HEK293 (cell line): ENCODE measurements at regions not wholly inside any gene's neighbourhood (a gene's known extent, or its start where the extent isn't known, plus 50 kb on each side); places are given as distances from the start of the nearest gene placed in this dataset.

Experiments
- CTCF ChIA-PET: fragments of 350-600 bp; formaldehyde crosslinking; extraction: SDS; loops from one replicate; lab custom pipeline; 2021; ENCODE audit warnings: antibody characterized with exemption; lab: Yijun Ruan, JAX
- POLR2A ChIA-PET: fragments of 300-600 bp; formaldehyde crosslinking; extraction: SDS; loops from one replicate; lab custom pipeline; 2020; ENCODE audit warnings: antibody characterized with exemption, inconsistent platforms; lab: Yijun Ruan, JAX
- H3K27ac ChIP-seq: fragments of 200-500 bp; sonication (Bioruptor generic); 2 replicates; pipeline ENCODE4 v1.5.1; 2014; ENCODE audit warnings: low read depth, low read length, control low read depth, inconsistent platforms; ENCODE audit errors: extremely low read depth
- H3K36me3 ChIP-seq, 2 experiments: fragments of 200-500 bp in 1 of 2; sonication (Bioruptor generic) in 1 of 2; 1 replicate in 1 of 2; 2 replicates in 1 of 2; pipeline ENCODE4 v1.5.1; 2014 to 2017; ENCODE audit warnings: inconsistent platforms in 2 of 2, low read length in 2 of 2; ENCODE audit not compliant: control insufficient read depth in 2 of 2, insufficient read depth in 1 of 2
- H3K4me1 ChIP-seq: fragments of 200-500 bp; sonication (Bioruptor generic); 2 replicates; pipeline ENCODE4 v1.5.1; 2014; ENCODE audit warnings: mild to moderate bottlenecking, low read length, inconsistent platforms; ENCODE audit not compliant: control insufficient read depth, insufficient read depth
- H3K4me3 ChIP-seq: 2 replicates; pipeline ENCODE4 v1.5.1; 2011; ENCODE audit warnings: low read depth, mild to moderate bottlenecking, control low read depth, low read length, moderate library complexity
- H3K9me3 ChIP-seq: fragments of 200-500 bp; sonication (Bioruptor generic); 2 replicates; pipeline ENCODE4 v1.5.1; 2014; ENCODE audit warnings: low read depth, low read length, inconsistent platforms; ENCODE audit not compliant: control insufficient read depth, insufficient read depth
- KLF9 ChIP-seq: fragments of 450-650 bp; formaldehyde crosslinking; IDR thresholded peaks from 2 replicates; pipeline ENCODE4 v1.5.1; 2016; ENCODE audit warnings: missing biosample characterization, missing genetic modification characterization, low read depth
- MZF1 ChIP-seq: fragments of 450-650 bp; formaldehyde crosslinking; IDR thresholded peaks from 2 replicates; pipeline ENCODE4 v1.5.1; 2017; ENCODE audit warnings: missing biosample characterization, missing genetic modification characterization, borderline replicate concordance
- PRDM10 ChIP-seq: fragments of 450-650 bp; formaldehyde crosslinking; IDR thresholded peaks from 2 replicates; pipeline ENCODE4 v1.5.1; 2016; ENCODE audit warnings: missing biosample characterization, missing genetic modification characterization
- SCRT2 ChIP-seq: fragments of 450-650 bp; formaldehyde crosslinking; IDR thresholded peaks from 2 replicates; pipeline ENCODE4 v1.5.1; 2016; ENCODE audit warnings: missing biosample characterization, missing genetic modification characterization
- SETDB1 ChIP-seq: IDR thresholded peaks from one replicate; pipeline ENCODE4 v1.6.1; 2017; ENCODE audit warnings: mild to moderate bottlenecking, low read length, moderate library complexity, mixed read lengths; ENCODE audit not compliant: insufficient read length
- TCF7L2 ChIP-seq: IDR thresholded peaks from 2 replicates; pipeline ENCODE4 v1.6.1; 2011; ENCODE audit warnings: low read depth, mild to moderate bottlenecking, inconsistent platforms, low read length, moderate library complexity, borderline replicate concordance
- ZBTB26 ChIP-seq: fragments of 450-650 bp; formaldehyde crosslinking; optimal IDR thresholded peaks from 2 replicates; pipeline ENCODE3; 2016; ENCODE audit warnings: missing biosample characterization, mild to moderate bottlenecking, missing genetic modification characterization
- ZEB2 ChIP-seq: fragments of 450-650 bp; formaldehyde crosslinking; IDR thresholded peaks from 2 replicates; pipeline ENCODE4 v1.5.1; 2016; ENCODE audit warnings: missing biosample characterization, missing genetic modification characterization
- ZIC2 ChIP-seq: fragments of 450-650 bp; formaldehyde crosslinking; IDR thresholded peaks from 2 replicates; pipeline ENCODE4 v1.5.1; 2016; ENCODE audit warnings: missing biosample characterization, missing genetic modification characterization
- ZNF132 ChIP-seq: fragments of 450-650 bp; formaldehyde crosslinking; IDR thresholded peaks from 2 replicates; pipeline ENCODE4 v1.5.1; 2017; ENCODE audit warnings: missing biosample characterization, missing genetic modification characterization, borderline replicate concordance
- ZNF19 ChIP-seq: fragments of 450-650 bp; formaldehyde crosslinking; IDR thresholded peaks from 2 replicates; pipeline ENCODE4; 2016; ENCODE audit warnings: missing biosample characterization, missing genetic modification characterization, low read depth
- ZNF202 ChIP-seq: fragments of 450-650 bp; formaldehyde crosslinking; IDR thresholded peaks from 2 replicates; pipeline ENCODE4 v1.5.1; 2016; ENCODE audit warnings: missing biosample characterization, missing genetic modification characterization, borderline replicate concordance
- ZNF354C ChIP-seq: fragments of 450-650 bp; formaldehyde crosslinking; IDR thresholded peaks from 2 replicates; pipeline ENCODE4 v1.5.1; 2016; ENCODE audit warnings: missing biosample characterization, missing genetic modification characterization, low read depth, borderline replicate concordance
- ZNF37A ChIP-seq: fragments of 450-650 bp; IDR thresholded peaks from 2 replicates; pipeline ENCODE4 v1.5.1; 2018; ENCODE audit warnings: missing biosample characterization, missing genetic modification characterization
- ZNF530 ChIP-seq: fragments of 450-650 bp; formaldehyde crosslinking; IDR thresholded peaks from 2 replicates; pipeline ENCODE4 v1.5.1; 2016; ENCODE audit warnings: low read depth, missing biosample characterization, missing genetic modification characterization
- ZNF549 ChIP-seq: fragments of 450-650 bp; IDR thresholded peaks from 2 replicates; pipeline ENCODE4 v1.5.1; 2018; ENCODE audit warnings: missing biosample characterization, missing genetic modification characterization, mild to moderate bottlenecking, inconsistent platforms, moderate library complexity
- ZNF558 ChIP-seq: fragments of 450-650 bp; formaldehyde crosslinking; IDR thresholded peaks from 2 replicates; pipeline ENCODE4 v1.5.1; 2016; ENCODE audit warnings: missing biosample characterization, missing genetic modification characterization
- ZNF561 ChIP-seq: fragments of 450-650 bp; IDR thresholded peaks from 2 replicates; pipeline ENCODE4 v1.5.1; 2018; ENCODE audit warnings: missing biosample characterization, missing genetic modification characterization, borderline replicate concordance
- ZNF585B ChIP-seq: fragments of 450-650 bp; formaldehyde crosslinking; IDR thresholded peaks from 2 replicates; pipeline ENCODE4 v1.5.1; 2016; ENCODE audit warnings: missing biosample characterization, missing genetic modification characterization
- TF ChIP-seq, protein P1 (sequence below): fragments of 450-650 bp; formaldehyde crosslinking; IDR thresholded peaks from 2 replicates; pipeline ENCODE4 v1.5.1; 2016; ENCODE audit warnings: missing biosample characterization, missing genetic modification characterization
- TF ChIP-seq, protein P2 (sequence below): fragments of 450-650 bp; IDR thresholded peaks from 2 replicates; pipeline ENCODE4 v1.5.1; 2018; ENCODE audit warnings: missing biosample characterization, mild to moderate bottlenecking, missing genetic modification characterization
- TF ChIP-seq, protein P3 (sequence below): fragments of 450-650 bp; formaldehyde crosslinking; IDR thresholded peaks from 2 replicates; pipeline ENCODE4 v1.5.1; 2016; ENCODE audit warnings: missing biosample characterization, missing genetic modification characterization

GRCh38 chr14:71748196-71748595 lies 184.0 kb upstream of the RGS6 start:
- ChIA-PET POLR2A (no interaction called here), CTCF (interaction anchor here (0.6 kb wide), 1 partner anchor 199 kb away, joined by 3 read pairs; no protein-coding TSS in a partner anchor)
- H3K9me3 ChIP-seq = no peaks in the 10 kb centered on the region

DNA sequence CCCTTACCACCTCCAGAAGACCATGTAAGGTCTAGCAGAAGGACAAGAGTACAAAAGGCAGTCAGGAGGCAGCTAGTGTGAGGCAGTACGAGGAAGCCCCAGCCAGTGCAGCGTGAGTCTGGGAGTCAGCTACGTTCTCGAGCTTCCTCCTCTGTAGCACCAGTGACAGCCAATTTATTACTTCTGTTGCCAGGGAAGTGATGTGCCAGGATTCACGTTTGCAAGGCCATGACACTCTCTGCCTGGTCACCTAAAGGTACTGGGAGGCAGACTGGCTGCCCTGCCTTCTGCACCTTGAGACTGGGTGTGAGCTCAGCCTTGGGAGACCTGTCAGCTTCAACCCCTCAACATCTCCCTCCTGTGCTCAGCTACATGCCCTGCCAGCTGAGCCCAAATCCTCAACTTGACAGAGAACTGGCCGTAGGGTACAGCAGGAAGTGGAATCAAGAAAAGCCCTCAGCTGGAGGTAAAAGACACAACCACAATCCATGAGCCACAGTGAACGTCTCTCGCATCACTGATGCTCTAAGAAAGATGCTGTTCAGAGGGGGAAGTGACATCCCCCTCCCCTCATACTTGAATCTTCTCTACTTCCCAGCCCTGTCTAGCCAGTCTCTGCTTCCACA lies 182.5 kb upstream of the RGS6 start:
- Histone ChIP-seq H3K9me3 (no peaks in the 10 kb centered on the region), H3K27ac (no peak overlapping the region), H3K36me3 (no peaks in the 10 kb centered on the region), H3K4me3 (no peak overlapping the region), H3K4me1 (0 out of 2 replicates have a peak, but pooled peaks cover 2% of the 10 kb centered on the region)
- POLR2A ChIA-PET = no interaction called here
- CTCF ChIA-PET = interaction anchor here (0.6 to 1.5 kb wide), 2 partner anchors 25 to 99 kb away, joined by 3 to 5 read pairs; no protein-coding TSS in a partner anchor
- TF ChIP-seq ZNF549 (tag by site-specific recombination) (no peak), ZNF558 (tag by site-specific recombination) (no peak), KLF9 (no peak), TCF7L2 (no peak), ZNF354C (tag by site-specific recombination) (no peak), PRDM10 (no peak), ZNF202 (tag by site-specific recombination) (no peak), ZEB2 (no peak)
- TF ChIP-seq, protein P1, sequence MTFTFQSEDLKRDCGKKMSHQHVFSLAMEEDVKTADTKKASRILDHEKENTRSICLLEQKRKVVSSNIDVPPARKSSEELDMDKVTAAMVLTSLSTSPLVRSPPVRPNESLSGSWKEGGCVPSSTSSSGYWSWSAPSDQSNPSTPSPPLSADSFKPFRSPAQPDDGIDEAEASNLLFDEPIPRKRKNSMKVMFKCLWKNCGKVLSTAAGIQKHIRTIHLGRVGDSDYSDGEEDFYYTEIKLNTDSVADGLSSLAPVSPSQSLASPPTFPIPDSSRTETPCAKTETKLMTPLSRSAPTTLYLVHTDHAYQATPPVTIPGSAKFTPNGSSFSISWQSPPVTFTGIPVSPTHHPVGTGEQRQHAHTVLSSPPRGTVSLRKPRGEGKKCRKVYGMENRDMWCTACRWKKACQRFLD = no peak
- TF ChIP-seq, protein P2, sequence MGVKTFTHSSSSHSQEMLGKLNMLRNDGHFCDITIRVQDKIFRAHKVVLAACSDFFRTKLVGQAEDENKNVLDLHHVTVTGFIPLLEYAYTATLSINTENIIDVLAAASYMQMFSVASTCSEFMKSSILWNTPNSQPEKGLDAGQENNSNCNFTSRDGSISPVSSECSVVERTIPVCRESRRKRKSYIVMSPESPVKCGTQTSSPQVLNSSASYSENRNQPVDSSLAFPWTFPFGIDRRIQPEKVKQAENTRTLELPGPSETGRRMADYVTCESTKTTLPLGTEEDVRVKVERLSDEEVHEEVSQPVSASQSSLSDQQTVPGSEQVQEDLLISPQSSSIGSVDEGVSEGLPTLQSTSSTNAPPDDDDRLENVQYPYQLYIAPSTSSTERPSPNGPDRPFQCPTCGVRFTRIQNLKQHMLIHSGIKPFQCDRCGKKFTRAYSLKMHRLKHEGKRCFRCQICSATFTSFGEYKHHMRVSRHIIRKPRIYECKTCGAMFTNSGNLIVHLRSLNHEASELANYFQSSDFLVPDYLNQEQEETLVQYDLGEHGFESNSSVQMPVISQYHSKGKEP (tag by site-specific recombination) = no peak

More at GRCh38 chr14:71748196-71748595, 184.0 kb upstream of the RGS6 start:
- Histone ChIP-seq H3K27ac (no peak overlapping the region), H3K36me3 (no peaks in the 10 kb centered on the region), H3K4me1 (no peaks in the 10 kb centered on the region), H3K4me3 (no peak overlapping the region)
- no peak for TF ChIP-seq ZNF530
- TF ChIP-seq SETDB1 = peak; percentile 75

DNA sequence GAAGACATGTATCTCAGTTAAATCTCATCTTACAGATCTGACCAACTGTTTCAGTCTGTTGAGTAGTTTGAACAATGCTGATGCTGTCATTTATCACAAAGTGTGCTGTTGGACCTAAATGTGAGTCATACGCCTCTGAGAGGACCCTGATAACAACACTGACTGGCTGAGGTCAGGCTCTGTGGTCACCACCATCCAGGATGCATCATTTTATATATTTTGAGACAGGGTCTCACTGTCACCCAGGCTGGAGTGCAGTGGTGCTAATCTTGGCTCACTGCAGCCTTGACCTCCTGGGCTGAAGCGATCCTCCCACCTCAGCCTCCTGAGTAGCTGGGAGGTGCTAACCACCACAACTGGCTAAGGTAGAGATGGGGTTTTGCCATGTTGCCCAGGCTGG lies 181.0 kb upstream of the RGS6 start:
- CTCF ChIA-PET = interaction anchor here (0.9 to 2.5 kb wide), 4 partner anchors 26 to 430 kb away, joined by 3 to 23 read pairs (median 3); no protein-coding TSS in a partner anchor
- TF ChIP-seq ZNF561 (tag by site-specific recombination) = no peak
- TF ChIP-seq, protein P3, sequence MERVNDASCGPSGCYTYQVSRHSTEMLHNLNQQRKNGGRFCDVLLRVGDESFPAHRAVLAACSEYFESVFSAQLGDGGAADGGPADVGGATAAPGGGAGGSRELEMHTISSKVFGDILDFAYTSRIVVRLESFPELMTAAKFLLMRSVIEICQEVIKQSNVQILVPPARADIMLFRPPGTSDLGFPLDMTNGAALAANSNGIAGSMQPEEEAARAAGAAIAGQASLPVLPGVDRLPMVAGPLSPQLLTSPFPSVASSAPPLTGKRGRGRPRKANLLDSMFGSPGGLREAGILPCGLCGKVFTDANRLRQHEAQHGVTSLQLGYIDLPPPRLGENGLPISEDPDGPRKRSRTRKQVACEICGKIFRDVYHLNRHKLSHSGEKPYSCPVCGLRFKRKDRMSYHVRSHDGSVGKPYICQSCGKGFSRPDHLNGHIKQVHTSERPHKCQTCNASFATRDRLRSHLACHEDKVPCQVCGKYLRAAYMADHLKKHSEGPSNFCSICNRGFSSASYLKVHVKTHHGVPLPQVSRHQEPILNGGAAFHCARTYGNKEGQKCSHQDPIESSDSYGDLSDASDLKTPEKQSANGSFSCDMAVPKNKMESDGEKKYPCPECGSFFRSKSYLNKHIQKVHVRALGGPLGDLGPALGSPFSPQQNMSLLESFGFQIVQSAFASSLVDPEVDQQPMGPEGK (tag by site-specific recombination) = no peak
- no peak for TF ChIP-seq SCRT2 (tag by site-specific recombination)
- TF ChIP-seq ZNF19 = no peak
- no peak for TF ChIP-seq ZNF37A (tag by site-specific recombination)
- TF ChIP-seq ZNF132 (tag by site-specific recombination) = no peak
- no peak for TF ChIP-seq ZIC2
- TF ChIP-seq MZF1 = no peak
- no peak for TF ChIP-seq ZBTB26
- no peak for TF ChIP-seq ZNF585B (tag by site-specific recombination)

More for the DNA sequence above, 181.0 kb upstream of the RGS6 start:
- no peak overlapping the region for H3K27ac ChIP-seq
- no peaks in the 10 kb centered on the region for H3K36me3 ChIP-seq
- H3K4me1 ChIP-seq = 0 out of 2 replicates have a peak, but pooled peaks cover 2% of the 10 kb centered on the region
- H3K4me3 ChIP-seq = no peak overlapping the region
- no peaks in the 10 kb centered on the region for H3K9me3 ChIP-seq
- POLR2A ChIA-PET = no interaction called here
